Frontal cortex (tissue), 3 donors: ENCODE measurements at regions not wholly inside any gene's neighbourhood (a gene's known extent, or its start where the extent isn't known, plus 50 kb on each side); places are given as distances from the start of the nearest gene placed in this dataset.
A peak's percentile ranks its signal among the peaks of the same experiment; 100 is the strongest.

Experiments
- DNase-seq, 2 donors: peaks; one replicate each; pipeline ENCODE4 v3.0.0; 2012; ENCODE audit warnings: low spot score in 2 of 2
- FAIRE-seq: peaks from 2 replicates; lab custom pipeline; 2012; peaks lifted over from hg19 to GRCh38; lab: Jason Lieb, UNC
- donor health status: control.
- donor health status: control.
- donor health status: control.

DNA sequence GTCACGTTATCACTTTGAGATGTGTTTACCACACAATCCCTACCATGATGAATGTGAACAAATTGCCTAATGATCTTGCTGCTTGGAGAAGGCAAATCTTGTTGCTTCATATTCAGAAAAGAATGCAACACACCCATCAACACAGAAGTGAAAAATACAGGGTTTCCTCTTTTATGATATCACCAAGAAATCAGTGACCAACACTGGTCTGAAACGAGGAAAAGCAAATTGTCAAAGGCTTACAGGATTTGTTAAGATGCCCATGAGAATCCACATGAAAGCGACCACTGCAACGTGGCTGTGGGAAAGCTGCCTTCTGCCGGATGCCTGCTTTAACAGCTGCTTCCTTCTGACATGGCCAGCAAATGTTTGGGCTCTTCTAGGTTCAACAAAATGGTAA is 397.6 kb upstream of the LRATD1 start:
- FAIRE-seq (no peak), DNase-seq (no peak)

DNA sequence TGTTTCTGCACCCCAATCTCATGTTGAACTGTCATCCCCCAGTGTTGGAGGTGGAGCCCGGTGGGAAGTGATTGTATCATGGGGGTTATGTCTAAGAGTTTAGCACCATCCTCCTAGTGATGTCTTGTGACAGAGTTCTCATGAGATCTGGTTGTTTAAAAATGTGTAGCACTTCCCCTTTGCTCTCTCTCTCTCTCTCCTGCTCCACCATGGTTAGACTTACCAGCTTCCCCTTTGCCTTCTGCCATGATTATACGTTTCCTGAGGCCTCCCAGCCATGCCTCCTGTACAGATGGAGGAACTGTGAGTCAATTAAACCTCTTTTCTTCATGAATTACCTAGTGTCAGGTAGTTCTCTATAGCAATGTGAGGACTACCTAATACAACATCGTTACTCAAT is 396.9 kb upstream of the LRATD1 start:
- DNase-seq (no peak), FAIRE-seq (no peak)

DNA sequence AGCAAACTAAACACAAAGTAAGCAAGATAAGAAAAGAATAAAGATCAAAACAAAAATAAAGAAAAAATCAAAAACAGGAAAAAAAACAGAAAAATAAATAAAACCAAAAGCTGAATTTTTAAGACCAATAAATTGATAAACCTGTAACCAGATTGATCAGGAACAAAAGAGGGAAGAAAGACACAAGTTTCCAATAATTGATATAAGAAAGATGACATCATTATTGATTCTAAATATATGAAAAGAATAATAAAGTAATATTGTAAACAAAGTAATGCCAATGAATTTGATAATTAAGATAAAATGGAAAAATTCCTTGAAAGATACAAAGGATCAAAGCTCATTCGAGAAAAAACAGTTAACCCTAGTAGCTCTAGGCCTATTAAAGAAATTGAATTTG is 394.6 kb upstream of the LRATD1 start:
- no peak for DNase-seq

DNA sequence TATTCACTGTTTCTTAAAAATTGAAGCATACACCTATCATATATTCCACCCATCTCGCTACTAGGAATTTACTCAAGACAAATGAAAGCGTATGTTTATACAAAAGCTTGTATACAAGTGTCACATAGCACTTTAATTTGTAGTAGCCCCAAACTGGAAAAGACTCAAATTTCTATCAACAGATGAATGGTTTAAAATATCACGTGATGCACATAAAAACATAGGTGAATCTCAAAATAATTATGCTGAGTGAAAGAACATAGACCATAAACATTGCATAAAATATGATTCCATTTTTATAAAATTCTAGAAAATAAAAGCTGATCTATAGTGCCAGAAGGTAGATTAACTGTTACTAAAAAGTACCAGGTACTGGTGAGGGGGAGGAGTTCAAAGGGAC is 392.9 kb upstream of the LRATD1 start:
- FAIRE-seq (no peak), DNase-seq (no peak)

More for the DNA sequence above, 394.6 kb upstream of the LRATD1 start:
- FAIRE-seq, result peak; percentile 88

DNA sequence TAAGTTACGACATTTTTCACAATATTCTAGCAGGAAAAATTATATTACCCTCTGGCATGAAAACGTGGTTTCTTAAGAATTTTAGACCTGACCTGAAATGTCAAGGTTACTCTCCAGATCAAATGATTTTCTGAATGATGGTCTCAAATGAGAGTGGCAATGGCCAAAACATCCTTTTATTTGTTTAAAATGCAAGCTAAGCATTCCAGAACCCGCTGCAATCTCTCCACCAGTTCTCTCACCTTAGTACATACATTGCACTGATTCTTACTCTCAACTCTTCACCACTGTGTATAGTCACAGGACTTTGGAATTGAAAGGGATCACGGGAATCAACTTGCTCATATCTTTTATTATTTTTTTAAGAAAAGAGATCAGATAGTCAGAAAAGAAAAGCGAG is 391.6 kb upstream of the LRATD1 start:
- no peak for FAIRE-seq

GRCh38 chr2:14245901-14246300 is 386.6 kb upstream of the LRATD1 start:
- DNase-seq (no peak), FAIRE-seq (no peak)

More for the DNA sequence above, 391.6 kb upstream of the LRATD1 start:
- DNase-seq, result no peak

- DNase-seq, result no peak
- FAIRE-seq, result no peak
Measured at GRCh38 chr2:14255135-14255820, 377.2 kb upstream of the LRATD1 start.

GRCh38 chr2:14256890-14257289 is 375.6 kb upstream of the LRATD1 start:
- no peak for DNase-seq
- FAIRE-seq, result no peak

DNA sequence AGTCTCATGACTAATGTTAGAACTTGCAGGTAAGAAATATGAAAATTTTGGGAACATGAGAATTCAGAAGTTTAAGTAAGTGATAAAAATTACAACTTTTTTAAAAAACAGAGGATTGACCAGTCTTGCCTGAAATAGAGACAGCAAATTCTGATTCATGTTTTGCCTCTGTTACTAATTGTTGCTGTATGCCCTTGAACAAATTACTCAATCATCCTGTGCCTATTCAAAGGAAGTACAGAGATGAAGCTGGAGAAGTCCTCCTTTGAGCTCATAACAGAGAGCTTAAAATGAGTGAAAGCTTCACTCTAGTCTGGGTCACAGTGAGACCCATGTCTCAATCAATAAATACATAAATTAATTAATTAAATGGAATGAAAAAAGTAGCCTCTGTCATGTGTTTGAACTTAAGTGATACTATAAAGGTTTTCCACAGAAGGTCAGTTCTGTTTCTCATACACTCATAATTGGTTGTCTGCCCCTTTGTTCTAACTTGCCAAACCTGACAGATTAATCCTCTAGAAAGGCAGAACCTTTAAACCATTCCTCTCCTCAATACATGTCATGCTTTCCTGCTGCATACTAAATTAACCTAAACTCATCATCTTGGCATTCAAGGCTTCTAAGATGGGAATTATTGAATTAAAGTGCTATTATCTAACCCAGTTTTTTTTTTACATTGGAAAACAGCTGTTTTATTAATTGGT is 374.6 kb upstream of the LRATD1 start:
- DNase-seq (no peak), FAIRE-seq (no peak)

- FAIRE-seq (no peak), DNase-seq (no peak)
Measured at GRCh38 chr2:14261771-14262170, 370.7 kb upstream of the LRATD1 start.

GRCh38 chr2:14263053-14263452 is 369.5 kb upstream of the LRATD1 start:
- no peak for FAIRE-seq
- DNase-seq, result no peak

DNA sequence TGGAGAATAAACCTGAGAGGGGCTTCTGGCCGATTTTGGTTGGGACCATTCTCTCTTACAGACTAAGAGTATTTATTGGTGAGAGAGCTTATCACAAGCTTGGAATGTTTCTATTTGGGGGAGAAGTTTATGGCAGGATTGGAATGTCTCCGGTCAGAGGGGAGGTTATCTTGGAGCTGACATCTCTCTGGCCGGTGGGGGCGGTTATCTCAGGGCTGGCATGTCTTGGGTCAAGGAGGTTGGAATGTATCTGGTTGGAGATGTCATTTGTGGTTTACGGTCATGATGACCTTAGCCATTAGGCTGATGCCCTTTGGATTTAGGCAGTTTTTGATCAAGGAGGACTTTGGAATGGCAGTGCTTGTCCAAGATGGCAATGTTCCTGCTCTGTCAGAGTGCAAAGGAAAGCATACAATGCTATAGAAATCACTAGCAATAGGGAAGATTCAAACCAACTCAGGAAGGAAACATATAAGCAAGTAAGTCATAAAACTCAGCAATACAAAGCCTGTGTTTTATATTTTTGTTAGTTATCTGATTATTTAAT is 362.4 kb upstream of the LRATD1 start:
- DNase-seq (no peak), FAIRE-seq (no peak)

DNA sequence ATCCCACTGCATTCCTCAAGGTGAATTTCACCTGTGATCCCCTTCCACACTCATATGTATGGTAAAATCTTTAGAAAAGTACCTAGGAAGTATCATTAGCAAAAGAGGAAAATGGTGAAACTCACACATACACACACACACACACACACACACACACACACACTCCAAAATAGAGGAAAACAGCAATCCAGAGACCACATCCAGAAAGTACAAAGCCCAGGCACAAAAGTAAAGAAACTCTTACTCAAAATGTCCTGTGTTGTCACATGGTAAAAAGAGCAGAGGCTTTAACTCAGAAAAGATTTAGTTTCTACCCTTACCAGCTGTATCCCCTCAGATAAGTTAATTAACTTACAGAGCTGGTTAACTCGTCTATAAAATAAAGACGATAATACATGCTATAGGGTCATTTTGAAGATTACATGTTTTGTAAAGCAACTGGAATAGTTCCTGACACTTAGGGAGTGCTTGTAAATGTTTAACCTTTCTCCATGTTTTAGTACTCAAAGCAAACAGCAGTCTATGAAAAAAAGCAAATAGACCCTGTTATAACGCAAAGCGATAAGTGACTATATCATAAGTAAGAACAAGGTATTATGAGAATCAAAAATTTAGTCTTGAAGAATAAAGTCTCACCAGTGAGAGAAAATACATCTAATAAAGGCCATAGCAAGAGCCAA is 360.0 kb upstream of the LRATD1 start:
- FAIRE-seq, result no peak
- no peak for DNase-seq

DNA sequence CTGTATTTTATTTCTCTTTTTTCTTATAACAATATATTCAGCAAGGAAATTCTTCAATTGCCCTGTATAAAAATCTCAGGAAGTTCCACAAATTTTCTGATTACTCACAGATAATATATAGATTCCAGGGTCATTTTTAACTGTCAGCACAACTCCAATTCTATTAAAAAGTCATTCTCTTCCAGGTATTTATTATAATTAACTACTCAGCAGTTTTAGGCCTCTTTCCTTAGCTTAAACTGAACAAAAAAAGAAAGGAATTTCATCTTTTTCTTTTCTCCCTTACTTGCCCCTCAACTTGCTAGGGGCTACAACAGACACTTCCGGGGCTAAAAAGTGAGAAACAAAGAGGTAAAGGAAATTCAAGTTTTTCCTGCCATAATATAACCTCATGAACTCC is 358.9 kb upstream of the LRATD1 start:
- DNase-seq (no peak), FAIRE-seq (no peak)

GRCh38 chr2:14284244-14284643 is 348.3 kb upstream of the LRATD1 start:
- FAIRE-seq, result no peak

GRCh38 chr2:14285812-14286211 is 346.7 kb upstream of the LRATD1 start:
- DNase-seq (no peak), FAIRE-seq (no peak)

More at GRCh38 chr2:14284244-14284643, 348.3 kb upstream of the LRATD1 start:
- no peak for DNase-seq

DNA sequence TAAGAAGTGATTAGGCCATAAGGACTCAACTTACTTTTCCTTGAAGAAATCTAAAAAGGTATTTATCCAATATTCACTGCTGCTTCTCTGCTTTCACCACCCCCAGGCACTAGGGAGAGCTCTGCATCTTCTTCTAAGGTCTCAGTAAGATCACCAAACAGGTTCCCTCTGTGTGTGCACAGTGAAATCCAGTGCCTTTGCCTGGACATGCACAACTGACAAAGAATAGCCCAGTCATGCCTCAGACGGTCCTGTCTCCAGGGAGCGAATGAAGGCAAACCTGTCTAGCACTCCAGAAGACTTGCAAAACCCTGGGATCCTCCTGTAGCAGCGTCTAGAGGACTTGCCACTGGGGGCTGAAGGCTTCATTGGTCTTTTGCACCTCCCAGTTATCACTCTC is 344.5 kb upstream of the LRATD1 start:
- FAIRE-seq, result no peak
- DNase-seq, result no peak

DNA sequence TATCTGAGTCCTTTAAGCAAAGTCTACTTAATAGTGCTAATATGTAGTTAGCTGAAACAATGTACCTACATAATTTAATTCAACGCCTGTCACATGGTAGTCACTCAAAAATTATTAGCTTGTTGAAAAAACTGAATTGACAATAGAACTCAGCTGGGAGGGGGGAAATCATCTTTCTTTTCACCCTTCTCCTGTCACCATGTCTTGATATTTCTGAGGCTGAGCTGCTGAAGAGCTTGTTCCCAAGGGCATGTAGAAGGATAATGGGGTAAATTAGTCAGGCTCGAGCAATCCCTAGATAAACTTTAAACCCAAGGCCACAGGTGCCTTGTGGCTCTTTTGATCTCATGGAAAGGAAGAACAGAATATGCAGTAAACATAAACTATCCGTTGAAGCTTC is 339.6 kb upstream of the LRATD1 start:
- DNase-seq, result no peak
- FAIRE-seq, result no peak

DNA sequence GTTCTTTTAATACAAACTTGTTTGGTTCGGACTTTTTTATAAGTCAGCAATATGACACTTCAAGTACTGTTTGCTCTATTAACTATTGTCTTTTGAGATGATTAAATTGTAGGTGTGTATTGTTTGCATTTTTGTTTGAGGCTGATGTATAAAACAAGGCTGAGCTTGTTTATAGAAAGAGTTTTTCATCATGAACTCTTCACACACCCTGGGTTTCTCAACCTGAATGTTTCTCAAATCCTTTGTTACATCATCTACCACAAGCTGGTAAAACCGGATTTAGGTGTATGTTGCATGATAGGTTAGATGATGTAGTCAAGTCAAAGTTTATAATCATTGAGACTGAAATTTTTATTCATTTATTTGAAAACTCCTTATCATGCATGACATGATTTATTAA is 335.2 kb upstream of the LRATD1 start:
- no peak for DNase-seq
- FAIRE-seq, result no peak

GRCh38 chr2:14297906-14298305 is 334.6 kb upstream of the LRATD1 start:
- FAIRE-seq (no peak), DNase-seq (no peak)

DNA sequence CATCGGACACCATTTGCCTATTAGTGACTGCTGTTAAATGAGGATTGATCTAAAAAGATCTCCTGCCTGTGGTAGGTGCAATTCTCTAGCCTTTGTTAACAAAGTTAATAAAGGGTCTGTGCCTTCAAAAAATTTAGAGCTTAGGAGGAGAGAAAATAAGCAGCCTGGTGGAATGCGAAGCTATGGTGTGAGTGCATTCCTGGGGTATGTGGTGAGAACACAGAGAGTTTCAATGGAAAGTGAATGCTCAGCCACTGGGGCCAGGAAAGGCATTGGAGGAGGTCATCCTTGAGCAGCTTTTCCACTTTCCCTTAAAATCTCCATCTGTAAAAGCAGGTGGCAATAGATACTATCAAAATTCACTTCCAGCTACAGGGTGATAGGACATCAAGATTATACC is 331.2 kb upstream of the LRATD1 start:
- DNase-seq, result no peak
- no peak for FAIRE-seq
